Liver (tissue), 8 donors: ENCODE measurements at regions not wholly inside any gene's neighbourhood (a gene's known extent, or its start where the extent isn't known, plus 50 kb on each side); places are given as distances from the start of the nearest gene placed in this dataset.

Experiments
- DNase-seq: peaks from one replicate; pipeline ENCODE4 v3.0.0-alpha.2; 2017; ENCODE audit warnings: low spot score
- H3K27ac ChIP-seq, 2 donors: one replicate each; pipeline ENCODE4 v1.7.0; 2013; ENCODE audit warnings: inconsistent platforms in 2 of 2, low read length in 2 of 2, control low read depth in 1 of 2, low read depth in 1 of 2, mild to moderate bottlenecking in 1 of 2
- H3K27me3 ChIP-seq, 4 donors: one replicate each; pipeline versions ENCODE4 v1.6.1 to v1.7.0; 2013; ENCODE audit warnings: low read length in 3 of 4, inconsistent platforms in 1 of 4, mild to moderate bottlenecking in 1 of 4, moderate library complexity in 1 of 4; ENCODE audit not compliant: control insufficient read depth in 4 of 4, insufficient read depth in 4 of 4
- H3K36me3 ChIP-seq, 4 donors: one replicate each; pipeline versions ENCODE4 v1.6.1 to v1.7.0; 2013; ENCODE audit warnings: low read length in 3 of 4, mild to moderate bottlenecking in 3 of 4, low read depth in 1 of 4, moderate library complexity in 1 of 4; ENCODE audit not compliant: control insufficient read depth in 4 of 4, insufficient read depth in 3 of 4
- H3K4me1 ChIP-seq, 4 donors: one replicate each; pipeline versions ENCODE4 v1.6.1 to v1.7.0; 2013; ENCODE audit warnings: low read length in 3 of 4, mild to moderate bottlenecking in 3 of 4, moderate library complexity in 1 of 4; ENCODE audit not compliant: control insufficient read depth in 4 of 4, insufficient read depth in 4 of 4
- H3K4me3 ChIP-seq, 3 donors: one replicate each; pipeline versions ENCODE4 v1.6.1 to v1.7.0; 2013; ENCODE audit warnings: low read length in 3 of 3, control low read depth in 1 of 3, low read depth in 1 of 3, mild to moderate bottlenecking in 1 of 3
- H3K9ac ChIP-seq, 2 donors: one replicate each; pipeline ENCODE4 v1.7.0; 2013; ENCODE audit warnings: low read length in 2 of 2, mild to moderate bottlenecking in 2 of 2, moderate library complexity in 2 of 2, control low read depth in 1 of 2, low read depth in 1 of 2
- H3K9me3 ChIP-seq, 4 donors: one replicate each; pipeline versions ENCODE4 v1.6.1 to v1.7.0; 2013; ENCODE audit warnings: low read length in 3 of 4; ENCODE audit not compliant: control insufficient read depth in 4 of 4
- EGR1 ChIP-seq, 2 donors: IDR thresholded peaks; 2 replicates each; pipeline ENCODE4 v1.6.1; 2016 to 2018; ENCODE audit warnings: antibody characterized with exemption in 2 of 2, low read depth in 2 of 2
- FOXA1 ChIP-seq: IDR thresholded peaks from 2 replicates; pipeline ENCODE4 v1.6.1; 2016; ENCODE audit warnings: antibody characterized with exemption
- FOXA2 ChIP-seq: IDR thresholded peaks from 2 replicates; pipeline ENCODE4 v1.6.1; 2016; ENCODE audit warnings: antibody characterized with exemption
- GABPA ChIP-seq, 2 donors: IDR thresholded peaks in 1 of 2; conservative IDR thresholded peaks in 1 of 2; 2 replicates each; pipeline ENCODE4 v1.6.1; 2016; ENCODE audit warnings: antibody characterized with exemption in 2 of 2, mild to moderate bottlenecking in 1 of 2, moderate library complexity in 1 of 2
- JUND ChIP-seq, 2 donors: IDR thresholded peaks; 2 replicates each; pipeline ENCODE4 v1.6.1; 2016; ENCODE audit warnings: antibody characterized with exemption in 2 of 2
- NR2F2 ChIP-seq: IDR thresholded peaks from 2 replicates; pipeline ENCODE4 v1.6.1; 2016; ENCODE audit warnings: antibody characterized with exemption
- RAD21 ChIP-seq, 2 donors: IDR thresholded peaks; 2 replicates each; pipeline ENCODE4 v1.6.1; 2016; ENCODE audit warnings: antibody characterized with exemption in 2 of 2, mild to moderate bottlenecking in 2 of 2
- RXRA ChIP-seq, 2 donors: IDR thresholded peaks; 2 replicates each; pipeline ENCODE4 v1.6.1; 2017 to 2018; ENCODE audit warnings: antibody characterized with exemption in 2 of 2, mild to moderate bottlenecking in 1 of 2
- SP1 ChIP-seq: IDR thresholded peaks from 2 replicates; pipeline ENCODE4 v1.6.1; 2018; ENCODE audit warnings: antibody characterized with exemption, mild to moderate bottlenecking
- TAF1 ChIP-seq: conservative IDR thresholded peaks from 2 replicates; pipeline ENCODE4 v1.6.1; 2016; ENCODE audit warnings: antibody characterized with exemption, mild to moderate bottlenecking
- YY1 ChIP-seq: IDR thresholded peaks from 2 replicates; pipeline ENCODE4 v1.6.1; 2016; ENCODE audit warnings: antibody characterized with exemption, mild to moderate bottlenecking
- WGBS: extraction: QIAGEN DNeasy Blood & Tissue Kit; methylation state at CpG from one replicate; pipeline ENCODE4 v1.1.7; 2013; 5-methylcytosine and 5-hydroxymethylcytosine counted together
- TF ChIP-seq, protein P1 (sequence below): IDR thresholded peaks from 2 replicates; pipeline ENCODE4 v1.6.1; 2016; ENCODE audit warnings: antibody characterized with exemption, mild to moderate bottlenecking
- TF ChIP-seq, protein P2 (sequence below): IDR thresholded peaks from 2 replicates; pipeline ENCODE4 v1.6.1; 2016; ENCODE audit warnings: antibody characterized with exemption
- TF ChIP-seq, protein P3 (sequence below): fragments of 150-350 bp; IDR thresholded peaks from 2 replicates; pipeline ENCODE4 v1.5.1; 2017; ENCODE audit warnings: improper control_type of control experiment, low read depth, low read length; ENCODE audit not compliant: missing input control
- TF ChIP-seq, protein P4 (sequence below): IDR thresholded peaks from 2 replicates; pipeline ENCODE4 v1.6.1; 2016; ENCODE audit warnings: antibody characterized with exemption
- donor health status: healthy.
- donor health status: healthy.
- donor health status: healthy.
- donor health status: healthy.
- donor health status: healthy.

DNA sequence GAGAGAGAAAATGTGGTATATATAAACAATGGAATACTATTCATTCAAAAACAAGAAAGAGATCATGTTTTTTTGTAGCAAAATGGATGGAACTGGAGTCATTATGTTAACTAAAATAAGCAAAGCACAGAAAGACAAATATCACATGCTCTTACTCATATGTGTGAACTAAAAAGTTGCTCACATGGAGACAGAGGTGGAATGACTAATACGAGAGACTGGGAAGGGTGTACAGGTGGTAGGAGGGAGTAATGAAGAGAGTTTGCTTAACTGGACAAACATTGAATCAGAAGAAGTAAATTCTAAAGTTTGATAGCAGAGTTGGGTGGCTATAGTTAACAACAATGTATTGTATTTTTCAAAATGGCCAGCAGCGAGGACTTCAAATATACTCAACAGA is 1080.7 kb upstream of the CHAC2 start (continued):
- TF ChIP-seq, protein P1, sequence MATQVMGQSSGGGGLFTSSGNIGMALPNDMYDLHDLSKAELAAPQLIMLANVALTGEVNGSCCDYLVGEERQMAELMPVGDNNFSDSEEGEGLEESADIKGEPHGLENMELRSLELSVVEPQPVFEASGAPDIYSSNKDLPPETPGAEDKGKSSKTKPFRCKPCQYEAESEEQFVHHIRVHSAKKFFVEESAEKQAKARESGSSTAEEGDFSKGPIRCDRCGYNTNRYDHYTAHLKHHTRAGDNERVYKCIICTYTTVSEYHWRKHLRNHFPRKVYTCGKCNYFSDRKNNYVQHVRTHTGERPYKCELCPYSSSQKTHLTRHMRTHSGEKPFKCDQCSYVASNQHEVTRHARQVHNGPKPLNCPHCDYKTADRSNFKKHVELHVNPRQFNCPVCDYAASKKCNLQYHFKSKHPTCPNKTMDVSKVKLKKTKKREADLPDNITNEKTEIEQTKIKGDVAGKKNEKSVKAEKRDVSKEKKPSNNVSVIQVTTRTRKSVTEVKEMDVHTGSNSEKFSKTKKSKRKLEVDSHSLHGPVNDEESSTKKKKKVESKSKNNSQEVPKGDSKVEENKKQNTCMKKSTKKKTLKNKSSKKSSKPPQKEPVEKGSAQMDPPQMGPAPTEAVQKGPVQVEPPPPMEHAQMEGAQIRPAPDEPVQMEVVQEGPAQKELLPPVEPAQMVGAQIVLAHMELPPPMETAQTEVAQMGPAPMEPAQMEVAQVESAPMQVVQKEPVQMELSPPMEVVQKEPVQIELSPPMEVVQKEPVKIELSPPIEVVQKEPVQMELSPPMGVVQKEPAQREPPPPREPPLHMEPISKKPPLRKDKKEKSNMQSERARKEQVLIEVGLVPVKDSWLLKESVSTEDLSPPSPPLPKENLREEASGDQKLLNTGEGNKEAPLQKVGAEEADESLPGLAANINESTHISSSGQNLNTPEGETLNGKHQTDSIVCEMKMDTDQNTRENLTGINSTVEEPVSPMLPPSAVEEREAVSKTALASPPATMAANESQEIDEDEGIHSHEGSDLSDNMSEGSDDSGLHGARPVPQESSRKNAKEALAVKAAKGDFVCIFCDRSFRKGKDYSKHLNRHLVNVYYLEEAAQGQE, result no peak

DNA sequence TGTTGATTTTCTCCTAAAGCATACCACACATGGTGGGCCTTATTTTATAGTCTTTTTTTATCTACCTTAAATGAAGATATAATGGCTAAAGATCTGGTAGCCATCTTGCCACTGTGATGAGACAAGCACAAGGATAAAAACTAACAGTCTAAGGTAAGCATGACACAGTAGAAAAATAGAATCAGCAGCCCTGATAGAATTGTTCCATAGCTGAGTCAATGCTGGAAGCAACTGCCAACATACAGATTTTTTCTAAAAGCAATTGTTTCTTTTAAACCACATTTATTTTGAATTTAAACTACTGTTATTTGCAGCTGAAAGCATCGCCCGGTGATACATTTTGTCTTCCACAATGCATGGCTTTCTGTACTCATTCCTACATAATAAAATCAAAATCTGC is 1091.5 kb upstream of the CHAC2 start:
- Histone ChIP-seq H3K9me3 (peaks cover 0 to 2% (median 0%) of the 10 kb centered on the region in 4 donors), H3K27ac (no peak overlapping the region), H3K36me3 (no peaks in the 10 kb centered on the region), H3K27me3 (no peaks in the 10 kb centered on the region), H3K4me3 (no peak overlapping the region), H3K4me1 (no peaks in the 10 kb centered on the region), H3K9ac (no peak overlapping the region)
- no peak for TF ChIP-seq EGR1 (IDR thresholded peaks at IDR 0.05; ENCODE audit: low read depth in 2 of 2)
- TF ChIP-seq YY1, result no peak
- no peak for TF ChIP-seq JUND (IDR thresholded peaks at IDR 0.05)
- TF ChIP-seq, protein P1, result no peak
- DNase-seq, result no peak
- 89% methylated on average over 2 of the region's 2 CpGs for WGBS

DNA sequence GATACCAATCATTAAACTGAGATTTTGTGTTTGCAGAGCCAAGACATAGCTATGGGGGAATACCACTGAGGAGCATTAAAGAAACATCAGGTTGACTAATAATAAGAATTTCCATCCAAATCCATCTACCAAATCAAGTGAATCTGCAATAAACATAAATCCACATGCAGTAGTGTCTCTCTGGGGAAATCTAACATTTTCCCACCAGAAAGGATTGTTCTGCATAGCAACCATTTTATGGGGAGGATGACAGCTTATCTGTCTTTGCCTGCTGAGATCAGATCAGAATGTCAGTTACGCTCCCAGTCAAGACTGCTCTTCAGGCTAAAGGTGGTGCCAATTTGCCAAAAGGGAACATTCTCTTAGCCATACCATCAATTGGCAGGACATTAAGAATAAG is 1098.9 kb upstream of the CHAC2 start:
- 89% methylated on average over 1 of the region's 1 CpG for WGBS
- Histone ChIP-seq H3K9ac (no peak overlapping the region), H3K4me3 (no peak overlapping the region), H3K36me3 (no peaks in the 10 kb centered on the region), H3K27me3 (no peaks in the 10 kb centered on the region), H3K4me1 (no peaks in the 10 kb centered on the region), H3K9me3 (no peaks in the 10 kb centered on the region), H3K27ac (no peak overlapping the region)
- no peak for DNase-seq
- TF ChIP-seq, protein P2, sequence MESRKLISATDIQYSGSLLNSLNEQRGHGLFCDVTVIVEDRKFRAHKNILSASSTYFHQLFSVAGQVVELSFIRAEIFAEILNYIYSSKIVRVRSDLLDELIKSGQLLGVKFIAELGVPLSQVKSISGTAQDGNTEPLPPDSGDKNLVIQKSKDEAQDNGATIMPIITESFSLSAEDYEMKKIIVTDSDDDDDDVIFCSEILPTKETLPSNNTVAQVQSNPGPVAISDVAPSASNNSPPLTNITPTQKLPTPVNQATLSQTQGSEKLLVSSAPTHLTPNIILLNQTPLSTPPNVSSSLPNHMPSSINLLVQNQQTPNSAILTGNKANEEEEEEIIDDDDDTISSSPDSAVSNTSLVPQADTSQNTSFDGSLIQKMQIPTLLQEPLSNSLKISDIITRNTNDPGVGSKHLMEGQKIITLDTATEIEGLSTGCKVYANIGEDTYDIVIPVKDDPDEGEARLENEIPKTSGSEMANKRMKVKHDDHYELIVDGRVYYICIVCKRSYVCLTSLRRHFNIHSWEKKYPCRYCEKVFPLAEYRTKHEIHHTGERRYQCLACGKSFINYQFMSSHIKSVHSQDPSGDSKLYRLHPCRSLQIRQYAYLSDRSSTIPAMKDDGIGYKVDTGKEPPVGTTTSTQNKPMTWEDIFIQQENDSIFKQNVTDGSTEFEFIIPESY, result no peak
- TF ChIP-seq RAD21 (IDR thresholded peaks at IDR 0.05) (no peak), TAF1 (no peak), FOXA1 (no peak), FOXA2 (no peak), SP1 (no peak), RXRA (IDR thresholded peaks at IDR 0.05) (no peak), NR2F2 (no peak), GABPA (IDR thresholded peaks at IDR 0.05 in 1 of 2, conservative IDR thresholded peaks at IDR 0.05 in 1 of 2) (no peak)
- TF ChIP-seq, protein P1, result no peak
- TF ChIP-seq, protein P3, sequence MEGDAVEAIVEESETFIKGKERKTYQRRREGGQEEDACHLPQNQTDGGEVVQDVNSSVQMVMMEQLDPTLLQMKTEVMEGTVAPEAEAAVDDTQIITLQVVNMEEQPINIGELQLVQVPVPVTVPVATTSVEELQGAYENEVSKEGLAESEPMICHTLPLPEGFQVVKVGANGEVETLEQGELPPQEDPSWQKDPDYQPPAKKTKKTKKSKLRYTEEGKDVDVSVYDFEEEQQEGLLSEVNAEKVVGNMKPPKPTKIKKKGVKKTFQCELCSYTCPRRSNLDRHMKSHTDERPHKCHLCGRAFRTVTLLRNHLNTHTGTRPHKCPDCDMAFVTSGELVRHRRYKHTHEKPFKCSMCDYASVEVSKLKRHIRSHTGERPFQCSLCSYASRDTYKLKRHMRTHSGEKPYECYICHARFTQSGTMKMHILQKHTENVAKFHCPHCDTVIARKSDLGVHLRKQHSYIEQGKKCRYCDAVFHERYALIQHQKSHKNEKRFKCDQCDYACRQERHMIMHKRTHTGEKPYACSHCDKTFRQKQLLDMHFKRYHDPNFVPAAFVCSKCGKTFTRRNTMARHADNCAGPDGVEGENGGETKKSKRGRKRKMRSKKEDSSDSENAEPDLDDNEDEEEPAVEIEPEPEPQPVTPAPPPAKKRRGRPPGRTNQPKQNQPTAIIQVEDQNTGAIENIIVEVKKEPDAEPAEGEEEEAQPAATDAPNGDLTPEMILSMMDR, result no peak
- TF ChIP-seq, protein P4, sequence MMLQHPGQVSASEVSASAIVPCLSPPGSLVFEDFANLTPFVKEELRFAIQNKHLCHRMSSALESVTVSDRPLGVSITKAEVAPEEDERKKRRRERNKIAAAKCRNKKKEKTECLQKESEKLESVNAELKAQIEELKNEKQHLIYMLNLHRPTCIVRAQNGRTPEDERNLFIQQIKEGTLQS, result no peak
